GM23338 (cell line): ENCODE measurements at regions not wholly inside any gene's neighbourhood (a gene's known extent, or its start where the extent isn't known, plus 50 kb on each side); places are given as distances from the start of the nearest gene placed in this dataset.

Source experiments
- ATAC-seq: fragments of 200-7000 bp; cut with Tn5 transposase; 3 replicates; pipeline ENCODE4 v1.9.1; 2020
- DNase-seq: peaks from one replicate; pipeline ENCODE4 v3.0.0-alpha.2; 2015; ENCODE audit warnings: low spot score
- H2AFZ ChIP-seq: fragments of 200-600 bp; sonication (generic); 2 replicates; pipeline ENCODE4 v1.8.0; 2016; ENCODE audit warnings: antibody characterized with exemption, mild to moderate bottlenecking, moderate library complexity
- H3F3A ChIP-seq: fragments of 200-600 bp; sonication (generic); replicated peaks from 2 replicates; pipeline ENCODE4 v1.8.0; 2017; ENCODE audit warnings: antibody characterized with exemption, mixed run types, low read depth
- H3K27ac ChIP-seq: fragments of 200-600 bp; sonication (generic); 2 replicates; pipeline ENCODE4 v1.6.1; 2016; ENCODE audit warnings: low read depth
- H3K27me3 ChIP-seq: fragments of 200-600 bp; sonication (generic); 2 replicates; pipeline ENCODE4 v1.8.0; 2016; ENCODE audit warnings: mild to moderate bottlenecking, mixed run types, moderate library complexity; ENCODE audit not compliant: insufficient read depth
- H3K36me3 ChIP-seq: fragments of 200-600 bp; sonication (generic); 2 replicates; pipeline ENCODE4 v1.8.0; 2016; ENCODE audit warnings: mild to moderate bottlenecking; ENCODE audit not compliant: insufficient read depth
- H3K4me1 ChIP-seq: fragments of 200-600 bp; sonication (generic); 2 replicates; pipeline ENCODE4 v1.8.0; 2016; ENCODE audit warnings: mild to moderate bottlenecking, moderate library complexity; ENCODE audit not compliant: insufficient read depth
- H3K4me2 ChIP-seq: fragments of 200-600 bp; sonication (generic); 2 replicates; pipeline ENCODE4 v1.7.1; 2017; ENCODE audit warnings: mixed run types
- H3K4me3 ChIP-seq: fragments of 200-600 bp; sonication (generic); 2 replicates; pipeline ENCODE4 v1.6.1; 2016; ENCODE audit warnings: mixed run types
- H3K79me2 ChIP-seq: fragments of 200-600 bp; sonication (generic); replicated peaks from 2 replicates; pipeline ENCODE4 v1.8.0; 2017; ENCODE audit warnings: mild to moderate bottlenecking; ENCODE audit not compliant: insufficient read depth
- H3K9me2 ChIP-seq: fragments of 200-600 bp; sonication (generic); 2 replicates; pipeline ENCODE4 v1.8.0; 2017; ENCODE audit not compliant: insufficient read depth
- H4K20me1 ChIP-seq: fragments of 200-600 bp; sonication (generic); replicated peaks from 2 replicates; pipeline ENCODE4 v1.8.0; 2017; ENCODE audit warnings: mild to moderate bottlenecking; ENCODE audit not compliant: insufficient read depth
- H3K27ac Mint-ChIP-seq: 2 replicates; pipeline ENCODE4 v1.8.0; 2020; ENCODE audit warnings: inconsistent platforms, mild to moderate bottlenecking, moderate library complexity, mixed read lengths
- H3K27me3 Mint-ChIP-seq: 3 replicates; pipeline ENCODE4 v1.8.0; 2022; ENCODE audit warnings: low read depth, mild to moderate bottlenecking, moderate library complexity, mixed read lengths, inconsistent platforms; ENCODE audit not compliant: insufficient read depth, poor library complexity
- H3K36me3 Mint-ChIP-seq: 3 replicates; pipeline ENCODE4 v1.8.0; 2021; ENCODE audit warnings: low read depth, mild to moderate bottlenecking, inconsistent platforms, moderate library complexity, mixed read lengths
- H3K4me1 Mint-ChIP-seq: 3 replicates; pipeline ENCODE4 v1.8.0; 2020; ENCODE audit warnings: mild to moderate bottlenecking, inconsistent platforms, mixed read lengths
- H3K4me3 Mint-ChIP-seq: 3 replicates; pipeline ENCODE4 v1.8.0; 2021; ENCODE audit warnings: moderate library complexity, mild to moderate bottlenecking, inconsistent platforms, mixed read lengths
- H3K9me3 Mint-ChIP-seq: 3 replicates; pipeline ENCODE4 v1.8.0; 2020; ENCODE audit warnings: moderate library complexity, mild to moderate bottlenecking, inconsistent platforms, mixed read lengths
- CREB1 ChIP-seq: fragments of 250-450 bp; sonication (Bioruptor Pico); IDR thresholded peaks from 2 replicates; pipeline ENCODE4 v1.5.0; 2020; ENCODE audit warnings: low read depth, mild to moderate bottlenecking, moderate library complexity
- CTCF ChIP-seq, 2 experiments: fragments of 200-600 bp in 1 of 2; sonication (generic) in 1 of 2; conservative IDR thresholded peaks; 2 replicates each; pipeline versions ENCODE4 v1.5.1 to v1.6.1; 2016 to 2017; ENCODE audit warnings: antibody characterized with exemption in 2 of 2, low read depth in 2 of 2, mild to moderate bottlenecking in 2 of 2, moderate library complexity in 1 of 2
- ETS1 ChIP-seq: IDR thresholded peaks from 2 replicates; pipeline ENCODE4 v1.6.1; 2016; ENCODE audit warnings: antibody characterized with exemption
- EZH2 ChIP-seq: fragments of 200-600 bp; sonication (generic); IDR thresholded peaks from one replicate; pipeline ENCODE4 v1.8.0; 2017; ENCODE audit warnings: antibody characterized with exemption, mild to moderate bottlenecking, low read depth; ENCODE audit not compliant: unreplicated experiment
- EZH2phosphoT487 ChIP-seq: fragments of 200-600 bp; sonication (generic); IDR thresholded peaks from one replicate; pipeline ENCODE4 v1.8.1; 2018; ENCODE audit warnings: antibody characterized with exemption; ENCODE audit not compliant: unreplicated experiment
- JUNB ChIP-seq: IDR thresholded peaks from one replicate; pipeline ENCODE4 v1.6.1; 2016; ENCODE audit warnings: antibody characterized with exemption; ENCODE audit not compliant: unreplicated experiment
- NANOG ChIP-seq: IDR thresholded peaks from 2 replicates; pipeline ENCODE4 v1.6.1; 2016; ENCODE audit warnings: antibody characterized with exemption, borderline replicate concordance
- POLR2AphosphoS5 ChIP-seq: IDR thresholded peaks from 2 replicates; pipeline ENCODE4 v1.6.1; 2016; ENCODE audit warnings: antibody characterized with exemption, low read depth
- REST ChIP-seq: IDR thresholded peaks from one replicate; pipeline ENCODE4 v1.6.1; 2018; ENCODE audit warnings: antibody characterized with exemption; ENCODE audit not compliant: unreplicated experiment
- STAT1 ChIP-seq: IDR thresholded peaks from one replicate; pipeline ENCODE4 v1.6.1; 2016; ENCODE audit warnings: antibody characterized with exemption; ENCODE audit not compliant: unreplicated experiment
- ZNF114 ChIP-seq: fragments of 250-450 bp; sonication (Bioruptor Pico); IDR thresholded peaks from 2 replicates; pipeline ENCODE4 v1.5.0; 2020; ENCODE audit warnings: mild to moderate bottlenecking, moderate library complexity
- ZNF331 ChIP-seq: fragments of 250-450 bp; sonication (Bioruptor Pico); IDR thresholded peaks from 2 replicates; pipeline ENCODE4 v1.5.0; 2020; ENCODE audit warnings: low read depth, mild to moderate bottlenecking, moderate library complexity
- ZNF462 ChIP-seq: fragments of 250-450 bp; sonication (Bioruptor Pico); IDR thresholded peaks from 2 replicates; pipeline ENCODE4 v1.5.0; 2020; ENCODE audit warnings: mild to moderate bottlenecking, moderate library complexity

- peaks cover 3% of the 10 kb centered on the region; the same call in 2 of the 3 replicates for H3K4me1 Mint-ChIP-seq
- ATAC-seq (no peak), DNase-seq (no peak)
- Histone ChIP-seq H3K27me3 (no peaks in the 10 kb centered on the region), H3F3A (no peaks in the 10 kb centered on the region), H3K79me2 (no peaks in the 10 kb centered on the region), H3K36me3 (no peaks in the 10 kb centered on the region), H3K9me2 (no peaks in the 10 kb centered on the region), H4K20me1 (no peaks in the 10 kb centered on the region), H3K4me1 (no peaks in the 10 kb centered on the region), H3K4me3 (no peak overlapping the region), H3K27ac (no peak overlapping the region), H2AFZ (no peak overlapping the region), H3K4me2 (no peak overlapping the region)
- H3K4me3 Mint-ChIP-seq, result no peak overlapping the region
- TF ChIP-seq EZH2phosphoT487 (no peak), NANOG (no peak), CTCF (conservative IDR thresholded peaks at IDR 0.05; ENCODE audit: low read depth in 2 of 2) (no peak), ETS1 (no peak), ZNF331 (no peak), POLR2AphosphoS5 (no peak), STAT1 (no peak), JUNB (no peak), REST (no peak), ZNF462 (CRISPR knock-in tag) (no peak), CREB1 (no peak), ZNF114 (CRISPR knock-in tag) (no peak), EZH2 (no peak)
- H3K27me3 Mint-ChIP-seq, result peaks cover 6% of the 10 kb centered on the region
- H3K9me3 Mint-ChIP-seq, result no peaks in the 10 kb centered on the region
- no peak overlapping the region for H3K27ac Mint-ChIP-seq
- no peaks in the 10 kb centered on the region; the same call in 2 of the 3 replicates for H3K36me3 Mint-ChIP-seq
These were observed 101.0 kb upstream of the IKZF1 start for GRCh38 chr7:50203521-50203920.
